GM12892 (cell line): ENCODE measurements at regions not wholly inside any gene's neighbourhood (a gene's known extent, or its start where the extent isn't known, plus 50 kb on each side); places are given as distances from the start of the nearest gene placed in this dataset.

Experiments used
- POLR2A ChIP-seq: IDR thresholded peaks from 2 replicates; pipeline ENCODE4 v1.6.1; 2011; ENCODE audit warnings: low read depth, low read length, control low read depth
- POLR2AphosphoS5 ChIP-seq: IDR thresholded peaks from 2 replicates; pipeline ENCODE4 v1.6.1; 2011; ENCODE audit warnings: low read depth, low read length, control low read depth

- TF ChIP-seq POLR2A (no peak), POLR2AphosphoS5 (no peak)
Measured at GRCh38 chr18:8996771-8997432, 105.6 kb upstream of the NDUFV2 start.
